ENCODE measurements at regions not wholly inside any gene's neighbourhood (a gene's known extent, or its start where the extent isn't known, plus 50 kb on each side); places are given as distances from the start of the nearest gene placed in this dataset.

DNA sequence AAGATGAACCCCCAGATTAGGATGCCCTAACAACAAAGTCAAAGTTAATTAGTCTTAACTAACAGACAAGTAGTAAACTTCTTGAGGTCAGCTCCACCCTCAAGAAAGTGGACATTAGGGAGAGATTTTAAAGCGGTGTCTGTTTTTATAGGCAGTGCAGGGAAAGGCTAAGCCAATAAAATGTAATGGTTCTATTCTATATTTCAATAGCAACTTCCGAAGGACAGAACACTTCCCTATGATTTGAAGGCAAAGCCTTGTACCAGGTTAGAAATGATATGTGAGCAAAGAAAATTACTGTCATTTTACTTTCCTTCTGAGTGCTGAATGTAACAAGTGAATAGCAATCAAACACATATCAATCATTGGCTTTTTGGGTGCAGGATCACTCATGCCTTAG is 455.2 kb downstream of the ISL1 start:
- Histone ChIP-seq H3K4me1 (no peaks in the 10 kb centered on the region), H3K27ac (no peak overlapping the region), H3K36me3 (no peaks in the 10 kb centered on the region), H3K9me3 (no peaks in the 10 kb centered on the region), H3K4me3 (no peak overlapping the region), H3K27me3 (no peaks in the 10 kb centered on the region)
- ATAC-seq (no peak), DNase-seq (no peak)
- 48% methylated on average over 2 of the region's 2 CpGs for WGBS (ENCODE audit: insufficient coverage, low coverage, low lambda C conversion rate, missing lambda C conversion rate)
- TF ChIP-seq POLR2A (IDR thresholded peaks at IDR 0.05) (no peak), CTCF (IDR thresholded peaks at IDR 0.05) (no peak)
- intact Hi-C loops (cut with DNase I): no loop called here

- intact Hi-C loops (cut with DNase I): no loop called here
- ATAC-seq (no peak), DNase-seq (no peak)
- TF ChIP-seq CTCF (IDR thresholded peaks at IDR 0.05) (no peak), POLR2A (IDR thresholded peaks at IDR 0.05) (no peak)
- Histone ChIP-seq H3K27me3 (no peaks in the 10 kb centered on the region), H3K27ac (no peak overlapping the region), H3K9me3 (no peaks in the 10 kb centered on the region), H3K4me1 (no peaks in the 10 kb centered on the region), H3K4me3 (no peak overlapping the region), H3K36me3 (no peaks in the 10 kb centered on the region)
- WGBS (ENCODE audit: insufficient coverage, low coverage, low lambda C conversion rate, missing lambda C conversion rate): 73% methylated on average over 3 of the region's 7 CpGs
Measured at GRCh38 chr5:51843893-51844292, 460.6 kb downstream of the ISL1 start.

DNA sequence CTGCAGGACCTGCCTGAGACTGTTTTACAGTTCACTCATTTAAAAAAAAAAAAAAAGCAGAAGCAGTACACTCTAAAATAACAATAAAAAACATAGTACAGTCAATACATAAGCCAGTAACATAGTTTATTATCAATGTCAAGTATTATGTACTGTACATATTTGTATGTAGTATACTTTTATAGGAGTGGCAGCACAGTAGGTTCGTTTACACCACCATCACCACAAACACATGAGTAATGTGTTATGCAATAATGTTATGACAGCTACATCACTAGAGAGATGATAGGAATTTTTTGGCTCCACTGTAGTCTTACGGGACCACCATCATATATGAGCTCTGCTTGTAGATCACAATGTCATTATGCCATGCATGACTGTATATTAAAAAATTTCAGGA is 462.8 kb downstream of the ISL1 start:
- DNase-seq (no peak), ATAC-seq (no peak)
- no peaks in the 10 kb centered on the region for H3K9me3 ChIP-seq
- TF ChIP-seq POLR2A (IDR thresholded peaks at IDR 0.05) (no peak), CTCF (IDR thresholded peaks at IDR 0.05) (no peak)
- no peak overlapping the region for H3K27ac ChIP-seq
- no peaks in the 10 kb centered on the region for H3K4me1 ChIP-seq
- no peak overlapping the region for H3K4me3 ChIP-seq
- no peaks in the 10 kb centered on the region for H3K36me3 ChIP-seq
- intact Hi-C loops (cut with DNase I): no loop called here
- H3K27me3 ChIP-seq: no peaks in the 10 kb centered on the region
- 48% methylated on average over 2 of the region's 2 CpGs for WGBS (ENCODE audit: insufficient coverage, low coverage, low lambda C conversion rate, missing lambda C conversion rate)

DNA sequence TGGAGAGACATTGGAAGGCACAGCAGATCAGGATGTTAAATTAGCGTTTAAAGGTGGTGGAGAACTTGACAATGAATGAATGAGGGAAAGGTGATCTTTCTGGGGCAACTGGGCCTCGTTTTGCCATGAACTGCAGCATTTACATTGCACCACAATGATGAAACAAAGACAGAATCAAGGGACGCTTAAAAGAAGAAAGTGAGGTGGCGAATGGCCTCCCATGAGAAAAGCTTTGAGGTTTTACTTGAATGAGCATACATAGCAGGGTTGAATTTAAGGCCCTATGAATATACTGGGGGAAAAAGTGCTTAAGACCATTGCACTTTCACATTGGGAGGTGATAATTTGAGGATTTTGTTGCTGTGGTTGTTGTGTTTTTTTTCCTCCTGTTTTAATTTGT is 476.4 kb downstream of the ISL1 start:
- WGBS (ENCODE audit: insufficient coverage, low coverage, low lambda C conversion rate, missing lambda C conversion rate): 27% methylated on average over 4 of the region's 4 CpGs
- TF ChIP-seq CTCF (IDR thresholded peaks at IDR 0.05): no peak
- no peak for TF ChIP-seq POLR2A (IDR thresholded peaks at IDR 0.05)
- peaks cover 0 to 3% of the 10 kb centered on the region in 2 donors for H3K27me3 ChIP-seq
- DNase-seq (no peak), ATAC-seq (no peak)
- H3K4me1 ChIP-seq: no peaks in the 10 kb centered on the region
- no peaks in the 10 kb centered on the region for H3K9me3 ChIP-seq
- H3K36me3 ChIP-seq: no peaks in the 10 kb centered on the region
- H3K4me3 ChIP-seq: no peak overlapping the region
- H3K27ac ChIP-seq: no peak overlapping the region
- intact Hi-C loops (cut with DNase I): no loop called here

GRCh38 chr5:51860532-51861018 is 477.3 kb downstream of the ISL1 start:
- no peak overlapping the region for H3K27ac ChIP-seq
- no peak for ATAC-seq
- no peak for DNase-seq
- WGBS (ENCODE audit: insufficient coverage, low coverage, low lambda C conversion rate, missing lambda C conversion rate): 30% methylated on average over 1 of the region's 1 CpG
- H3K27me3 ChIP-seq: peaks cover 0 to 3% of the 10 kb centered on the region in 2 donors
- intact Hi-C loops (cut with DNase I): no loop called here
- no peaks in the 10 kb centered on the region for H3K4me1 ChIP-seq
- H3K9me3 ChIP-seq: no peaks in the 10 kb centered on the region
- no peak for TF ChIP-seq POLR2A (IDR thresholded peaks at IDR 0.05)
- no peak for TF ChIP-seq CTCF (IDR thresholded peaks at IDR 0.05)
- no peaks in the 10 kb centered on the region for H3K36me3 ChIP-seq
- H3K4me3 ChIP-seq: no peak overlapping the region

Data from right lobe of liver (tissue), 6 donors.